DMS114 treated with DMSO at 0.1 percent for 48 hours (cell line): ENCODE measurements at regions not wholly inside any gene's neighbourhood (a gene's known extent, or its start where the extent isn't known, plus 50 kb on each side); places are given as distances from the start of the nearest gene placed in this dataset.

Experiments used
- DNase-seq: peaks from one replicate; lab custom pipeline; 2025; ENCODE audit not compliant: unreplicated experiment; lab: John Stamatoyannopoulos, UW

DNA sequence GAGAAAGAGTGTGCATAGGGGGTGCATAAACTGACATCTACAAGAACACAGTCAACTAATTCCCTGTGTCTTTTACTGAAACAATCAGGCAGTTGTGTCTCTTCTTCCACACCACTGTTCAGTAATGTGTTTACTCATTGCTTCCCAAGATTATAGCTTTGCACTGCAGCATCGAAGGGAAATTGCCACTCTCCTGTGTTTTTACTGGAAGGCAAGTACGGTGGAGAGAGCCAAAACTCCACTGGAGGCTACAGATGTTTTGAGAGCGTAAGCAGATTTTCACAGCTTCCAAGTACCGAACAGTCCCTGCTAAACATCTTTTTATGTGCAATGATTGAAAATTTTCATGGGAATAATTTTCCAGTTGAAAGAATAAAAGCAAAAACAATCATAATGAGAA is 510.5 kb upstream of the AKR1E2 start:
- DNase-seq: no peak

DNA sequence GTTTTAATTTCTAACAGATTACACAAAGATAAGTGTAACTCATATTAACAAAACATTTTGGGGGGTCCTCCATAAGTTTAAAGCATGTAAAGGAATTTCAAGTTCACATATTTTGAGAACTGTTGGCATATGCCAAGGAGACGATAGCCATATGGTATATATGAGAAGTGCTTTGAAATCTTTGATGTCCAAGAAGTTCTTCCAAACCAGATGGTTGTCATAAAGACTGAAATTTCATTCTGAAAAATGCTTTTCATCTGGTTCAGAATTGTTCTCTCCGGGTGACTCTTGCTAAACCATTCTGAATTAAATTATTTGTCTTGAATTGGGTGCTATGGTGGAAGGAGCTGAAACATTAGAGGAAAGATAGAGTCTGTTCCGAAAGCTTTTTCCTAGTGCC is 513.0 kb upstream of the AKR1E2 start:
- no peak for DNase-seq

DNA sequence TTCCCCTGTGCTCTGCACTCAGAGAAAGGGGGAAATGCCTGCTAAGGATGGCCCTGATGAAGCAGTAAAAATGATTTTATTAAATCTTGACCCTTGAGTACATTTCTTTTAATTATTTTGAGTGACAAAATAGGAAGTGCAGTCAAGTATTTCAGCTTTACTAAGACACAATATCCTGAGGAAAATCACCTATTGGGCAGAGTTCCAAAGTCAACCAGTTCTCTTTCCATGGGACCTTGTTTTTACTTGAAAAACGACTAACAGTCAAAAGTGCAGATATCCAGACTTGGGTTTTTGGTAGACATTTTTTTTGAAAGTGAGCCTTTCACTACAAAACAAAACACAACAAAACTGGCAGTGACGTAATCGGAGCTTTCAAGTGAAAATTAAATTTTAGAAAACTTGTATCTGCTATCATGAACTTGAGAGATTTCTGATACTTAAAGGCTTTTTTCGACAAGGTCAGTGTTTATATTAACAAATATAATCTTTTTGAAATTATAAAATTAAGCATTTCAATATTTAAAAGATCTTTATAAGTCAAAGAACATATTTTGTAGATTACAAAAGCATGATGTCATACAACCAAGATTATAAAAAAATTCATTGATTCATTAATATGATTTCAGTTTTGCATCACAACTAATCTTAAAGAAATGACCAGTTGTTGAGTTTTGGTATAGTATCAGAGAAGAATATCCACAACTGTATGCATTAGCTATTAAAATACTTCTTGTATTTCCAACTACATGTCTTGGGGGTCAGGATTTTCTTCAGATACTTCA is 513.8 kb upstream of the AKR1E2 start:
- no peak for DNase-seq

DNA sequence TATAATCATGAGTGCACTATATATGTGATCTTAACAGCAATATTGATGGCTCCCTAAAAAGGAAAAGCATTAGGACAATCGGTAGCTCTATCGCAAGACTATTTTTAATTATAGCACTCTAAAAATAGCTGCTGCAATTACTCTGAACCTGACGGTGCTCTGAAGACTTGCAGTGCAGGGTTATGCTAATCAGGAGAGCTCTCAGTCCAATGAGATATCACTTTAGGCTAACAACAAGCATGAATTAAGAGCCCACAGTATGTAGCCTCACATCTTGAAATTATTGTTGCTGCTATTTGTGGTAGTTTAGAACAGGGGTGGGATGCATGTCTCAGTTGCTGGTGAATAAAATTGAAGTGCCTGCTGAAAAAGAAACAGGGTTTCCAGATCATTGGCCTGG is 515.8 kb upstream of the AKR1E2 start:
- DNase-seq: no peak

DNA sequence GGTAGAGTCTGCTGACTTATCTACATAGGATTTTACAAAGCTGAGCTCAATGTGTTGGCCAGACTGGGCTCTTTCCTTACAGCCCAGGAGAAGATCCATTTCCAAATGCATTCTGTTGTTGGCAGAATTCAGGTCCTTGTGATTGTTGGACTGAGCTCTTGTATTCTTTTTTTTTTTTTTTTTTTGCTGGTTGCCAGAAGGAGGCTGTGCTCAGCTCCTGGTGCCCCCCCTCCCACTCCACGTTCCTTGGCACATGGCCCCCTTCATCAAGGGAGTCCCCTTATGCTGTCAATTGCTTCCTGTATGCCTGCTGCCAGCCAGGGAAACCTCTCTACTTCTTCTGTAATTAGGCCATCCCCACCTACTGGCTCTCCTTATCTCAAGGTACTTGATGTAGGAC is 518.1 kb upstream of the AKR1E2 start:
- no peak for DNase-seq

DNA sequence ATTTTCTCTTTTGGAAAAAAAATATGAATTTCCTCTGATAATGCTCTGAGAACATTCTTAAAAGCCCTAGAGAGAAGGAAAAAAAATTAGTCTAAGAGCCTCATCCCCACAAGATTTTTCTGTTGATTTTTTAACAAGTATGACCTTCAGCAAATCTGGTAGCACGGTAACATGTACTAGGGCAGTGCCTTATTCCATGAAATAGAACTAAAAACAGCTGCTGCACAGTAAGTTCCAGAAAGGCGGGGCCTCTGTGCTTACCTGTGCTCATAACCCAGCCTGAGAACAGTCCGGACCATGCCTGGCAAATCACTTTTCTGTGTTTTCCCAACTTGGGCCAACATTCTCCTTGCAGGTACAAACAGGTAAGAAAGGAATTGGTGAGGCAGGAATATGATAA is 519.1 kb upstream of the AKR1E2 start:
- DNase-seq: no peak

DNA sequence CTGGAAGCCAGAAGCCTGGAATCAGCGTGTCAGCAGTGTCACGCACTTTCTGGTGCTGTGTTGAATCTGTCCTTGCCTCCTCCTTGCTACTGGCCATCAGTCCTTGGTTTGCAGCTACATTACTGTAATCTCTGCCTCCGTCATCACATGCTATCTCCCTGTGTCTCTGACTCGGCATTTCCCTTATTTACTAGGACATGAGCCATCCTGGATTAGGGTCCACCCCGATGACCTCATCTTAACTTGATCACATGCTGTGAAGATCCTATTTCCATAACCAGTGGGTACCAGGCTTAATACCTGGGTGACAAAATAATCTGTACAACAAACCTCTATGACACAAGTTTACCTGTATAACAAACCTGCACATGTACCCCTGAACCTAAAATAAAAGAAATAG is 518.0 kb upstream of the KLF6 start:
- DNase-seq: no peak

DNA sequence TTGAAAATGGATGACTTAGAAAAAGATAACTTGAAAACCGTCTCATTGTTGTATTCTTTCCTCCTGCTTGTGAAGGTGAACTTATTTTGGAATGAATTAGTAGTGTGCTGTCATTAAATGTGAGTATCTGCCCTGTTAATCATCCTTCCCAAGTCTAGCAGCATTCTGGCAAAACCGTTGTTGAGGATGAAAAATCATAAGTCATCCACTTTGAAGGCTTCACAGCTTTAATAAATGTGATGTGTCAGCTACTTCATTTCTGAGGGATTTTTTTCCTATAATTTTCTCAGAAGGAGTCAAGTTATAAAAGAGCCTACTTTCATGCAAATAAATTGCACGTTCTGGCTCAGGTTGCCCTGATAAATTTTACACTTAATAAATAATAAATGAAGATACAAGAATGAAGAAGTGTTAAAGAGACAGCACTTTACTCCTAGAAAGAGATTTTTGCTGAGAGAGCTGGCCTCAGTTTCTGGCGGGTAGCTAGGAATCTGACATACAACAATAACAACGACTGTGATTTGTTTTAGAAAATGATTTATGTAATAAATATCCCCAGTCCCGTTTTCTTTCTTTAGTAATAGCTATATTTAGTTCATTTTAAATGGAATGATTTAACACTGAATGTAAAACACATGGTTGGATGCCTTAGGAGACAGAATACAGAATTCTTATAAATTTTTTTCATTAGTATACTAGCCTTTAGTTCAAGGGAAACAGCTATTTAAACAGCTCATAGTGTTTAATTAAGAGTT is 516.5 kb upstream of the KLF6 start:
- DNase-seq: no peak

DNA sequence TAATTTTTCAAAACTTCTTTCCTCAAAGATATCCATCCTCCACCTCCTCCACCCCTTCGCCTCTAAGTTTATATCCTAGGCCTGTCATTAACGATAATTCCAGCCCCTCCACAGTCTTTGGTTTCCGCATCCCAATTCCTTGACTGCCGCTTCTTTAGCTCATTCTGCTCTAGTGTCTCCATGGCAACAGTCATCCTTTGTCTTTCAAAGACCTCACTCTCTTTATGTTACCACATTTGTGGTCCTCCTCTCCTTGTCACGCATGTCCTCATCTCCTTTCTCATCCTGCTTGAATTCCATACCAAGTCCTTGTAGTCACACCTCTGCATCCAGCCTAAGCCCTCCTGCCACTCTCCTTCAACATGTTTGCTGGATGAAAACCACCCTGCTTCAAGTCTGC is 511.2 kb upstream of the KLF6 start:
- no peak for DNase-seq

DNA sequence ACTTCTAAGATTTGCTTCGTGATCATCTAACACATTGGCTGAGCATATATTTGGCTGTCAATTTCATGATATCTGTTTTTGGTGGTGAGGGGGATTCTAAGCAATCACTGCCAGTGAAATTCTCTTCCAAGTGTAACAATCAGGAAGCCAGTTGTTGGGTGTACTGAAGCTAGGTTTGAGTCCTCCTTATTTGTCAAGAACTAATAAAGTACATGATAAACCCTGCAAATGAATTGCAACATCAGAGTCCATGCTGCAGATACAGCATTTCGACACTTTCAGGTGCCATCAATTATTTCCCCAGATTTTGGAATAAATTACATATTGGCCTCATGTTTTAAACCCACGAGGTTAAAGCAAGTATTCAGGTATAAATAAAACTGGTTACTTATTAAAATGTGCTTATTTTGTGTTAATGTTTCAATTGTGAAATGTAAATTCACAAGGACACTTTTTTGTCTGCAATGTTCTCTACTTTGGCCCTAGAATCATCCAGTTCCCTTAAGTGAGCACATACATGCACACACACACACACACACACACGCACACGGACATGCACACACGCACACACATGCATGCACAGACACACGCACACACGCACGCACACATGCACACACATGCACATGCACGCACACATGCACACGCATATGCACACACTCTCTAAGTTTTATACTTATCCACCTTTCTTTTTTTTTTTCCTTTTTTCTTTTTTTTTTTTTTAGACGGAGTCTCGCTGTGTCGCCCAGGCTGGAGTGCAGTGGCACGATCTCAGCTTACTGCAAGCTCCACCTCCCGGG is 510.2 kb upstream of the KLF6 start:
- DNase-seq: no peak

DNA sequence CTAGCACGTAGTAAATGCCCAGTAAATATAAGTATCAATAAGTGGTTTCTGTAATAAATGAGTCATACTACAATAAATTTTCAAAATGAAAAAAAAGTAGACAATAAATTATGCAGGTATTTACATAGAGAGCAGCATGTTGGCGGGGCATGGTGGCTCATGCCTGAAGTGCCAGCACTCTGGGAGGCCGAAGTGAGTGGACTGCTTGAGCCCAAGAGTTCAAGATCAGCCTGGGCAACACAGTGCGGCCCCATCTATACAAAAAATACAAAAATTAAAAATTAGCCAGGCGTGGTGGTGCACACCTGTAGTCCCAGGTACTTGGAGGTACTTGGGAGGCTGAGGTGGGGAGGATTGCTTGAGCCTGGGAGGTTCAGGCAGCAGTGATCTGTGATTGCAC is 509.3 kb upstream of the KLF6 start:
- DNase-seq: no peak

DNA sequence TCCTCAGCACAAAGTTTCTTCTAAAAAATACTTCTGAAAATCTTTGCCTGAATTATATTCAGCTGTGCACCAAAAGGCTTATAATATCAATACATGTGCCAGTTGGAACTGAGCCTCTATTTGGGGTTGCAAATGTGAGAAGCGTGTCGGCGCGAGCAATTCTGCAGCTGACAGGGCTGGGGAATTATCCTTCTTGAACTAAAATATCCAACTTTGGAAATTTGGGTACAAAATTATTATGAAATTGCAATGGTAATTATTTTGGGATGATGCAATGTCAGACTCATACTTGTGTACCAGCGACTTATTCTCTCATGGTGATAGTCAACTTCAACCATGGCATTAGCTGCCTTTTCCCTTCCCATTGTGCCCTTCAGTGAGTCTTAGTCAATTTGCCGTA is 507.0 kb upstream of the KLF6 start:
- DNase-seq: no peak

DNA sequence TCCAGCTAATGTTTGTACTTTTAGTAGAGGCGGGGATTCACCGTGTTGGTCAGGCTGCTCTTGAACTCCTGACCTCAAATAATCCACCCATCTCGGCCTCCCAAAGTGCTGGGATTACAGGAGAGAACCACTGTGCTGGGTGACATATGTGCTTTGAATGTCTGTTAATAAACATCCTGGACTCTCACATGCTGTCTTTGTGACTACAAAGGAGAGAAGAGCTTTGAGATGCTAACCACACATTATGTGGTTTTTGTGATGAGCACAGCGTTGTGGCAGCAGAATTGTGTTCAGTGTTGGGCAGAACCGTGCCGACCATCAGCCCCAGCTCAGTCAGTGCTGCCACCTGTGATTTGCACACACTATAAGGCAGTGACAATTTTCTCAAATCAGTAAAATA is 500.1 kb upstream of the KLF6 start:
- no peak for DNase-seq

DNA sequence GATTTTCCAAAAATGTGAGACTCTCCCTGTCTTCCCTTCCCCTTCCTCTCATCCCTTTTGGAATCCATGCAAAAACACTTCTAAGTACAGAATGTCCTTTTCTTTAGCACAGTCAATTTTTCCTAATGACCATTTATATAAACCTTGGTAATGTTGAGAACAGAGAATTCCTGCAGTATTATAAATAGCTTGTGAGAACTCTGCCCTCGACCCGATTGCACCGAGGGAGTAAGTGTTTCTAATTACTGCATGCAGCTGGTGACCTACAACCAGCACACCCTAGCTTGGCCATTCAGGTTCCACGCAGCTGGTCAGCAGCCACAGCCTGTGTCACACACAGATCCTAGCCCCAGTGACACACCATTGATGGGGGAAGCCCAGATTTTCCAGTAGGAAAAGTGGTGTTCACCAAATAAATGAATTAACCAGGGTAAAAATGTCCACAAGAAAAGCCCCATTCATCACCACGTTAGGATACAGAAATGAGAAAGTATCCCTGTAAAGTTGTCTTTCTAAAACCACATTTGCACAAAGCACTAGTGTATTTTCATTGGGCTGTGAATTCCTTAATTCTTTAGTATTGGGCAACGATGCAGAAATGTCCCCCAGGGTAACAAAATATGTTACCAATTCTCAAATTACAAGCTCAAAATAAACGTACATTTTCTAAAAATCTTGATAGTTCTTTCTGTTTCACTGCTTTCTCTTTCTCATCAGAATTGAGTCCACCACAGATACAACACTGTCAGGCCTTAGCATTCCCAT is 499.0 kb upstream of the KLF6 start:
- DNase-seq: no peak

DNA sequence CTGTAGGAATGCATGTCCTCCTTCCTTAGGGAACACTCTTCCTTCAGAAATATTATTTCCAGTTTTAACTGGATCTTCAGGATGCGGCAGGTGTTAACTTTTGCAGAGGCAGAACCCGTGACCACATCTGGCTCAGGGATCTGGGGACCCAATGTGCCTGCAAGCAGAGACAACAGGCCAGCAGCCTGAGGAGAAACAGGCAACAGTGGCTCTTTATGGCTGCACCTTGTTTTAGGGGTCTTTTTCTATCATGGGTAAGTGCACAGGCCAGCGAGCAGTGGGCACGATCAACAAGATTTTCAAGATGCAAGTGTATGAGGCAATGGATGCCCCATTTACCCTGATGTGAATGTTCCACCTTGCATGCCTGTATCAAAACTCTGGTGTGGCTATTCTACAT is 497.5 kb upstream of the KLF6 start:
- DNase-seq: no peak

DNA sequence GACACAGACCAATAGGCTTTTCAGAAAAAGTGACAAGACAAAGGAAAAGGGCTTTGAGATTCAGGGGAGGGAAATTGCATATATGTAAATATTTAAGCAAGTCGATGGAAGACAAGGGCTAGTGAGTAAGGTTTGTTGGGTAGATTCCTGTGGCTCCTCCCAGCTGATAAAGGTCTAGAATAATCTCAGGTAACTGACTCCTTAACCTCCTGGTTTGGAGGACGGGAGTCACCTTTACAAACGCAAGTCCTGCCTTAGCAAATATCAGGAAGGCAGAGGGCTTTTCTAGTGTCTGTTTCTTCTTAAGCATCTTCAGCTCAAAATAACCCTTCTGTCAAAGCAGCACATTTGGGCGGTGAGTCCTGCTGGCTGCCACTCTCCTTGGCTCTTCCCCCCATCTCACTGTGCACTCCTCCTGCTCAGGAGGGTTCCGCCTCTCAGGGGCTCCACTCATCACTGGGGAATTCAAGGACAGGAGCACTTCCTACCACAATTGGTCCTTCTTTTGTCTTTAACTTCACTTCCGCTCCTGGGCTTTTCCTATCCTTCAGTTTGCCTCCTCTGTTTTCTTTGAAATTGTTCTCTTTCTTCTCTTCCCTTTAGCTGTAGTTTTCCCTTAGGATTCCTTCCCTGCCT is 496.3 kb upstream of the KLF6 start:
- DNase-seq: no peak

DNA sequence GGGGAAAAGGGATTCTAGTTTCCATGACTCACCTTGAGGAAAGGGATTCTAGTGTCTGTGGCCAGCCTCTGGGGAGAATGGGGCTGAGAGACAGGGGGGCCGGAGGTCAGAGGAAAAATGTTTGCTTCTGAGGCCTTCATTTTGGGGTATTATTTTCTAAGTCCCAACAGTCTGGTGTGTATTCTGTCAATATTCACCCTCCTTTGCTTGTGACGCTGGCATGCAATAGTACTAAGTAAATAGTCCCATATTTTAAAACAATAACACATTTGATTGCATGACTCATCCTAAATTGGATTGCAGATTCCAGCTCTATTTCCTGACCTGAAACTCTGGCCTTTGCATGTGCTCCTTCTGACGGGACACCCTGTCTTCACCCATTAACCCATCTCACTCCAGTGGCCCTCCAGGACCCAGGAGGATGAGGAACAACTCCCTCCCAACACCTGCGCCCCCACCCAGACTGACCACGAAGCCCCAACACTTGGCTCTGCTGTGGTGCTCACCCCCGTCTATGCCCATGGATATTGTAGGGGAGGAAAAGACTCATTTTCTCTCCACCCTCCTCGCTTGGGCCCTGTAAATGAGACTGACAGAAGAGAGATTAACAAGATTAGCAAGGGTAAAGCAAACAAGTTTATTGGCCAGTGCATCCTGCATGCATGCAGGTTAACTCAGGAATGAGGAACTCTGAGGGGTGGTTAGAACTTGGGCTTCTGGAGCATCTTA is 495.6 kb upstream of the KLF6 start:
- DNase-seq: no peak

DNA sequence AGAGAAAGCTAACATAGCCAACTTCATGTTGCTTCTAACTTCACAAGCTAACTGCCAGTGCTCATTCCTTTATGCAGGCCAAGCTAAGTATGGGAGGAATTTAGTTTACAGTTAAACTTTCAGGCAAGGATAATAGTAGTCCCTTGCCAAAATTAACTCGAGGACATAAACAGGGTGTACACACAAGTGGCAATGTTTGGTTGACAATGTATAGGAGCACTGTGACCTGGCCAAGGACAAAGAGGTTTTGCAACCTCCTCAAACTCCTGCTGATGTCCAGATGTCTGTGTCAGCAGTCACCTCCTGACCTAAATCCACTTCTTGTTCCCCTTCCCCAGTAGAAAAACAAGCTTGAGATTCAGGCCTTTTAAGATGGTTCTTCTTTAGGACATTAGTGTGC is 494.6 kb upstream of the KLF6 start:
- no peak for DNase-seq

DNA sequence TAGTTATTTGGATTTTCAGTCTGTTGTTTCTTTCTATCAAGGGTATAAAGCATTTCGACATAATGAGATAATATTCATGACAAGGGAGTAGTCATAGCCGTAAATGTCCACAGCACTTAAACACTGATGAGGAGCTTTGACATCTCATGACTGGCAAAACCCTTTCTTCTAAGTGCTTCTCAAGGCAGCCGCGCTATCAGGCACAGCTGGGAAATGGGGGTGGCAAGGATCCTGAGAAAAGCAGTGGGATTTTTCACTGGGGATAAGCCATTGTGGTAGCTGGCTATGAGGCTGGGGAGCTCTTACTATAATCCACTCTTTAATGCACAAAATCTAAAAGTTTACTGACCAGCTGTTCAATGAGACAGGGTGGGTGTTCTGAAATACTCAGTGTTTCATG is 493.2 kb upstream of the KLF6 start:
- DNase-seq: no peak

DNA sequence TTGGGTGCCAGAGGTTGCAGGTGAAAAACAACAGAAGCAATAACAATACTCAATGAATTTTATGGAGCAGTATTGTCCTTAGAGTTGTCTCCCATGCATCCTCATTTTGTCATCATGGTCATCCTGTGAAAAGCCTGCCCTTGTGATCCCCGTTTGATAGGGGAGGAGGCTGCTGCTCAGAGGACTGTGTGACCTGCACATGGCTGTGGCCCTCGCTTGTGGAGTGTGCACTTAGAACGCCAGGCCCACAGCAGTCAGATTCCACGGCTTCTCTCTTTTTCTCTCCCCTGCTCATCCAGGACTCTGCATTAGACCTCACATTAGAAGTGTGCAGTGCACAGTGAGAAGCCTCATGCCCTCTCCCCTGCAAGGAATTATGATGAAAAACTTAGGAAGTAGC is 491.1 kb upstream of the KLF6 start:
- DNase-seq: no peak
